Neural cell (in vitro differentiated cells): ENCODE measurements at regions not wholly inside any gene's neighbourhood (a gene's known extent, or its start where the extent isn't known, plus 50 kb on each side); places are given as distances from the start of the nearest gene placed in this dataset.

Experiments used
- H2AFZ ChIP-seq: fragments of 200-600, 300-800 bp; sonication (generic), shearing (Covaris generic); 2 replicates; pipeline ENCODE4 v1.6.0; 2014; ENCODE audit warnings: low read depth, mild to moderate bottlenecking, antibody characterized with exemption, low read length, moderate library complexity
- H3F3A ChIP-seq: fragments of 200-600 bp; shearing (Covaris generic); 2 replicates; pipeline ENCODE4 v1.6.1; 2016; ENCODE audit warnings: mild to moderate bottlenecking, moderate library complexity, mixed read lengths, antibody characterized with exemption, low read length; ENCODE audit not compliant: insufficient read depth, poor library complexity, severe bottlenecking
- H3K27ac ChIP-seq: fragments of 200-600, 300-800 bp; sonication (generic), shearing (Covaris generic); 2 replicates; pipeline ENCODE4 v1.5.1; 2014; ENCODE audit warnings: mild to moderate bottlenecking, low read length, moderate library complexity
- H3K27me3 ChIP-seq: fragments of 300-800, 200-600 bp; sonication (generic), shearing (Covaris generic); 2 replicates; pipeline ENCODE4 v1.6.0; 2014; ENCODE audit warnings: mild to moderate bottlenecking, low read depth, low read length, moderate library complexity; ENCODE audit not compliant: insufficient read depth
- H3K36me3 ChIP-seq: fragments of 300-800, 200-600 bp; sonication (generic), shearing (Covaris generic); 2 replicates; pipeline ENCODE4 v1.5.1; 2014; ENCODE audit warnings: mild to moderate bottlenecking, antibody characterized with exemption, low read length, moderate library complexity; ENCODE audit not compliant: insufficient read depth
- H3K4me2 ChIP-seq: fragments of 300-800, 200-600 bp; sonication (generic), shearing (Covaris generic); 2 replicates; pipeline ENCODE4 v1.6.0; 2014; ENCODE audit warnings: mild to moderate bottlenecking, low read length
- H3K4me3 ChIP-seq: fragments of 300-800, 200-600 bp; sonication (generic), shearing (Covaris generic); 2 replicates; pipeline ENCODE4 v1.5.1; 2014; ENCODE audit warnings: mild to moderate bottlenecking, low read length, moderate library complexity
- H3K79me2 ChIP-seq: fragments of 200-600 bp; shearing (Covaris generic); replicated peaks from 2 replicates; pipeline ENCODE4 v1.6.0; 2014; ENCODE audit warnings: mild to moderate bottlenecking, low read length, moderate library complexity; ENCODE audit not compliant: insufficient read depth
- H3K9ac ChIP-seq: fragments of 300-800, 200-600 bp; sonication (generic), shearing (Covaris generic); 2 replicates; pipeline ENCODE4 v1.6.1; 2016; ENCODE audit warnings: mild to moderate bottlenecking, low read length, mixed read lengths
- H3K9me2 ChIP-seq: fragments of 200-600 bp; shearing (Covaris generic); 2 replicates; pipeline ENCODE4 v1.6.1; 2016; ENCODE audit warnings: mild to moderate bottlenecking, low read length, mixed read lengths; ENCODE audit not compliant: insufficient read depth
- H3K9me3 ChIP-seq: fragments of 200-600, 300-800 bp; sonication (generic), shearing (Covaris generic); 2 replicates; pipeline ENCODE4 v1.6.1; 2016; ENCODE audit warnings: mild to moderate bottlenecking, mixed run types, low read length, moderate library complexity, mixed read lengths
- H4K20me1 ChIP-seq: fragments of 200-600 bp; shearing (Covaris generic); 2 replicates; pipeline ENCODE4 v1.6.1; 2016; ENCODE audit warnings: mild to moderate bottlenecking, mixed run types; ENCODE audit not compliant: insufficient read depth
- CTCF ChIP-seq: fragments of 450-650 bp; IDR thresholded peaks from 2 replicates; pipeline ENCODE4 v1.5.1; 2014; ENCODE audit warnings: antibody characterized with exemption, mild to moderate bottlenecking, moderate library complexity; ENCODE audit not compliant: poor library complexity, severe bottlenecking
- EP300 ChIP-seq: fragments of 450-650 bp; conservative IDR thresholded peaks from 2 replicates; pipeline ENCODE4 v1.6.1; 2014; ENCODE audit warnings: antibody characterized with exemption, mild to moderate bottlenecking, moderate library complexity; ENCODE audit not compliant: poor library complexity, severe bottlenecking
- EZH2 ChIP-seq: fragments of 200-600, 300-800 bp; shearing (Covaris generic), sonication (generic); IDR thresholded peaks from 2 replicates; pipeline ENCODE4 v1.6.1; 2014; ENCODE audit warnings: antibody characterized with exemption, low read length, borderline replicate concordance, mild to moderate bottlenecking; ENCODE audit not compliant: insufficient read depth, poor library complexity, severe bottlenecking
- MXI1 ChIP-seq: fragments of 450-650 bp; conservative IDR thresholded peaks from 2 replicates; pipeline ENCODE4 v1.6.1; 2014; ENCODE audit warnings: antibody characterized with exemption, mild to moderate bottlenecking; ENCODE audit not compliant: poor library complexity, severe bottlenecking
- POLR2AphosphoS5 ChIP-seq: IDR thresholded peaks from 2 replicates; pipeline ENCODE4 v1.6.1; 2012
- RAD21 ChIP-seq: fragments of 450-650 bp; conservative IDR thresholded peaks from 2 replicates; pipeline ENCODE4 v1.6.1; 2014; ENCODE audit warnings: antibody characterized with exemption, mild to moderate bottlenecking, moderate library complexity
- REST ChIP-seq: IDR thresholded peaks from 2 replicates; pipeline ENCODE4 v1.6.1; 2012; ENCODE audit warnings: borderline replicate concordance
- SMC3 ChIP-seq: fragments of 450-650 bp; conservative IDR thresholded peaks from 2 replicates; pipeline ENCODE4 v1.6.1; 2014; ENCODE audit warnings: antibody characterized with exemption, mild to moderate bottlenecking, moderate library complexity; ENCODE audit not compliant: poor library complexity

- Histone ChIP-seq H3K27ac (no peak overlapping the region), H4K20me1 (no peaks in the 10 kb centered on the region), H3K9me2 (no peaks in the 10 kb centered on the region)
These were observed 2243.8 kb upstream of the C9orf72 start for GRCh38 chr9:29816954-29817703.

GRCh38 chr9:29822458-29822857, 2249.2 kb upstream of the C9orf72 start:
- TF ChIP-seq EZH2 (no peak), RAD21 (no peak), MXI1 (no peak), EP300 (no peak), REST (no peak), SMC3 (no peak)
- no peak overlapping the region for H2AFZ ChIP-seq
- H3K9me2 ChIP-seq: no peaks in the 10 kb centered on the region

More at GRCh38 chr9:29816954-29817703, 2243.8 kb upstream of the C9orf72 start:
- H3K9me3 ChIP-seq: peaks cover 3% of the 10 kb centered on the region
- H2AFZ ChIP-seq: no peak overlapping the region
- TF ChIP-seq EZH2: no peak
- TF ChIP-seq POLR2AphosphoS5: no peak
- no peak for TF ChIP-seq REST
- TF ChIP-seq CTCF: no peak
- no peak for TF ChIP-seq RAD21
- no peak for TF ChIP-seq EP300
- H3K27me3 ChIP-seq: no peaks in the 10 kb centered on the region
- no peaks in the 10 kb centered on the region for H3K36me3 ChIP-seq
- H3K4me3 ChIP-seq: no peak overlapping the region
- no peak overlapping the region for H3K9ac ChIP-seq
- no peaks in the 10 kb centered on the region for H3K79me2 ChIP-seq
- no peak overlapping the region for H3K4me2 ChIP-seq
- H3F3A ChIP-seq: no peaks in the 10 kb centered on the region

More at GRCh38 chr9:29822458-29822857, 2249.2 kb upstream of the C9orf72 start:
- Histone ChIP-seq H3K36me3 (no peaks in the 10 kb centered on the region), H3K9ac (no peak overlapping the region), H3F3A (no peaks in the 10 kb centered on the region), H3K9me3 (peaks cover 2% of the 10 kb centered on the region), H3K4me3 (no peak overlapping the region), H4K20me1 (no peaks in the 10 kb centered on the region), H3K79me2 (no peaks in the 10 kb centered on the region), H3K27ac (no peak overlapping the region), H3K27me3 (no peaks in the 10 kb centered on the region), H3K4me2 (no peak overlapping the region)
